ENCODE measurements at regions not wholly inside any gene's neighbourhood (a gene's known extent, or its start where the extent isn't known, plus 50 kb on each side); places are given as distances from the start of the nearest gene placed in this dataset.

DNA sequence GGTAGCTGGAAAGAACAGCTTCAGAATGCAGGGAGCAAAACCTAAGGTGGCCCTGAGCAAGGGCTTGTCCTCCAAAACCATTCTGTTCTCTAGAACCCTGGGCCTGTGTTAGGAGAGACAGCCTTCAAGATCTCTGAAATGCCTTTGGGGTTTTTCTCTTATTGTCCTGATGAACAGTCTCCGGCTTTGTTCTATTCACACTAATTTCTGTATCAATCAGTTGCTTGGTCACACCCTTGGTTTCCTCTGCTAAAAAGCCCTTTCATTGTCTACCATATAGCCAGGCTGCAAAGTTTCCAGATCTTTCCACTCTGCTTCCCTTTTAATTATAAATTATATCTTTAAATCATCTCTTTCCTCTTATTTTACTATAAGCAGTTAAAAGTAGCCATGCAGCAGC, 219.9 kb upstream of the ARID2 start:
- no CpG with 5 or more reads among the region's 1 CpG for WGBS (ENCODE audit: low lambda C conversion rate)
- no peaks in the 10 kb centered on the region for H3F3A ChIP-seq (replicated peaks; ENCODE audit: insufficient read depth)
- TF ChIP-seq EP300 (IDR thresholded peaks at IDR 0.05; ENCODE audit: borderline replicate concordance in 1 of 2, low read depth in 1 of 2, low read length in 1 of 2) = no peak
- TF ChIP-seq NRF1 (IDR thresholded peaks at IDR 0.05; ENCODE audit: low read depth, low read length) = no peak
- TF ChIP-seq, protein P1, sequence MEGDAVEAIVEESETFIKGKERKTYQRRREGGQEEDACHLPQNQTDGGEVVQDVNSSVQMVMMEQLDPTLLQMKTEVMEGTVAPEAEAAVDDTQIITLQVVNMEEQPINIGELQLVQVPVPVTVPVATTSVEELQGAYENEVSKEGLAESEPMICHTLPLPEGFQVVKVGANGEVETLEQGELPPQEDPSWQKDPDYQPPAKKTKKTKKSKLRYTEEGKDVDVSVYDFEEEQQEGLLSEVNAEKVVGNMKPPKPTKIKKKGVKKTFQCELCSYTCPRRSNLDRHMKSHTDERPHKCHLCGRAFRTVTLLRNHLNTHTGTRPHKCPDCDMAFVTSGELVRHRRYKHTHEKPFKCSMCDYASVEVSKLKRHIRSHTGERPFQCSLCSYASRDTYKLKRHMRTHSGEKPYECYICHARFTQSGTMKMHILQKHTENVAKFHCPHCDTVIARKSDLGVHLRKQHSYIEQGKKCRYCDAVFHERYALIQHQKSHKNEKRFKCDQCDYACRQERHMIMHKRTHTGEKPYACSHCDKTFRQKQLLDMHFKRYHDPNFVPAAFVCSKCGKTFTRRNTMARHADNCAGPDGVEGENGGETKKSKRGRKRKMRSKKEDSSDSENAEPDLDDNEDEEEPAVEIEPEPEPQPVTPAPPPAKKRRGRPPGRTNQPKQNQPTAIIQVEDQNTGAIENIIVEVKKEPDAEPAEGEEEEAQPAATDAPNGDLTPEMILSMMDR (IDR thresholded peaks at IDR 0.05) = no peak
- H3K27ac ChIP-seq (ENCODE audit: low read depth in 2 of 2, low read length in 1 of 2) = no peak overlapping the region
- no peaks in the 10 kb centered on the region for H3K27me3 ChIP-seq (ENCODE audit: insufficient read depth)
- H4K20me1 ChIP-seq (ENCODE audit: insufficient read depth) = no peaks in the 10 kb centered on the region
- no peaks in the 10 kb centered on the region for H3K4me1 ChIP-seq (ENCODE audit: control insufficient read depth in 1 of 2, insufficient read depth in 2 of 2, low read depth in 1 of 2, low read length in 1 of 2)
- POLR2A ChIA-PET = no interaction called here
- H2AFZ ChIP-seq (ENCODE audit: low read depth) = no peak overlapping the region
- CTCF ChIA-PET = interaction anchor here (1.0 kb wide), 1 partner anchor 9 kb away, joined by 3 read pairs; no protein-coding TSS in a partner anchor
- DNase-seq = no peak
- no peak overlapping the region for H3K4me3 ChIP-seq (ENCODE audit: low read depth in 2 of 2, low read length in 1 of 2)
- no peaks in the 10 kb centered on the region for H3K36me3 ChIP-seq (replicated peaks in 1 of 2; ENCODE audit: control insufficient read depth in 1 of 2, insufficient read depth in 2 of 2, low read length in 1 of 2)
- H3K4me2 ChIP-seq = no peak overlapping the region
- no peak overlapping the region for H3K9ac ChIP-seq
- no peaks in the 10 kb centered on the region for H3K79me2 ChIP-seq (ENCODE audit: insufficient read depth)
- no peaks in the 10 kb centered on the region for H3K9me2 ChIP-seq
- no peaks in the 10 kb centered on the region for H3K9me3 ChIP-seq

DNA sequence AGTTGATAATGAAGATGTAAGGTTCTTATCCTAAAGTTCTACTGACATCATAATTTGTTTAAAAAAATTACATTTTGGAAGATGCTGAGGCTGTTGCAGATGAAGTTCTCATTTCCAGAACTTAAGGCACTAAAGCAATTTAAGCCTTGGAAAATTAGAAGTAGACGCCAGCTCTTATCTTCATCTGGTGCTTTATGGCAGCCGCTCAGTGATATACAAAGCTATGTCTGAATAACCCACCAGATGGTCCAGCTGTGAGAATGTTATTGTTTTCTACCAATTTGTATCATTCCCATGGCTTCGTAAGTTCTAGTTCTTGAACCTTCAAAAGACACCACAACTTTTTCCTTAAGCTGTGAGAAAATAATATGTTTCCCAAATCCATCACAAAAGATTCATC, 212.1 kb upstream of the ARID2 start:
- H3K27ac ChIP-seq (ENCODE audit: low read depth in 2 of 2, low read length in 1 of 2) = peak overlapping the region in 1 of 2 experiments; percentile 35; a peak in 1 of 4 replicates
- H3K27me3 ChIP-seq (ENCODE audit: insufficient read depth) = no peaks in the 10 kb centered on the region
- no peaks in the 10 kb centered on the region for H3K36me3 ChIP-seq (replicated peaks in 1 of 2; ENCODE audit: control insufficient read depth in 1 of 2, insufficient read depth in 2 of 2, low read length in 1 of 2)
- H3F3A ChIP-seq (replicated peaks; ENCODE audit: insufficient read depth) = no peaks in the 10 kb centered on the region
- H3K4me2 ChIP-seq = no peak overlapping the region
- H3K9ac ChIP-seq = no peak overlapping the region
- POLR2A ChIA-PET = no interaction called here
- TF ChIP-seq ELF1 (IDR thresholded peaks at IDR 0.05) = no peak
- peak in 1 of 2 experiments; percentile 46; a peak in 2 of 4 replicates for TF ChIP-seq EP300 (IDR thresholded peaks at IDR 0.05; ENCODE audit: borderline replicate concordance in 1 of 2, low read depth in 1 of 2, low read length in 1 of 2)
- TF ChIP-seq FOSL2 (IDR thresholded peaks at IDR 0.05; ENCODE audit: borderline replicate concordance, low read depth) = no peak
- TF ChIP-seq, protein P2, sequence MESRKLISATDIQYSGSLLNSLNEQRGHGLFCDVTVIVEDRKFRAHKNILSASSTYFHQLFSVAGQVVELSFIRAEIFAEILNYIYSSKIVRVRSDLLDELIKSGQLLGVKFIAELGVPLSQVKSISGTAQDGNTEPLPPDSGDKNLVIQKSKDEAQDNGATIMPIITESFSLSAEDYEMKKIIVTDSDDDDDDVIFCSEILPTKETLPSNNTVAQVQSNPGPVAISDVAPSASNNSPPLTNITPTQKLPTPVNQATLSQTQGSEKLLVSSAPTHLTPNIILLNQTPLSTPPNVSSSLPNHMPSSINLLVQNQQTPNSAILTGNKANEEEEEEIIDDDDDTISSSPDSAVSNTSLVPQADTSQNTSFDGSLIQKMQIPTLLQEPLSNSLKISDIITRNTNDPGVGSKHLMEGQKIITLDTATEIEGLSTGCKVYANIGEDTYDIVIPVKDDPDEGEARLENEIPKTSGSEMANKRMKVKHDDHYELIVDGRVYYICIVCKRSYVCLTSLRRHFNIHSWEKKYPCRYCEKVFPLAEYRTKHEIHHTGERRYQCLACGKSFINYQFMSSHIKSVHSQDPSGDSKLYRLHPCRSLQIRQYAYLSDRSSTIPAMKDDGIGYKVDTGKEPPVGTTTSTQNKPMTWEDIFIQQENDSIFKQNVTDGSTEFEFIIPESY (IDR thresholded peaks at IDR 0.05; ENCODE audit: borderline replicate concordance, low read depth) = no peak
- no peak for TF ChIP-seq FOXJ3 (CRISPR knock-in tag; IDR thresholded peaks at IDR 0.05)
- peak; percentile 76 for TF ChIP-seq RCOR1 (IDR thresholded peaks at IDR 0.05; ENCODE audit: low read length)
- peak; percentile 56; the same call in 1 of the 2 replicates for TF ChIP-seq GATA2 (CRISPR knock-in tag; IDR thresholded peaks at IDR 0.05)
- H4K20me1 ChIP-seq (ENCODE audit: insufficient read depth) = no peaks in the 10 kb centered on the region
- H3K9me2 ChIP-seq = no peaks in the 10 kb centered on the region
- peak; percentile 44 for DNase-seq
- no peak overlapping the region for H2AFZ ChIP-seq (ENCODE audit: low read depth)
- H3K4me1 ChIP-seq (ENCODE audit: control insufficient read depth in 1 of 2, insufficient read depth in 2 of 2, low read depth in 1 of 2, low read length in 1 of 2) = peaks cover 0 to 3% of the 10 kb centered on the region in 2 experiments; a peak in 2 of 4 replicates
- no peak overlapping the region for H3K4me3 ChIP-seq (ENCODE audit: low read depth in 2 of 2, low read length in 1 of 2)
- 64% methylated on average over 3 of the region's 3 CpGs for WGBS (ENCODE audit: low lambda C conversion rate)
- H3K9me3 ChIP-seq = no peaks in the 10 kb centered on the region
- CTCF ChIA-PET = interaction anchor here (1.1 to 1.2 kb wide), 2 partner anchors 36 to 52 kb away, joined by 4 read pairs; no protein-coding TSS in a partner anchor
- H3K79me2 ChIP-seq (ENCODE audit: insufficient read depth) = no peaks in the 10 kb centered on the region

Data from SK-N-SH (cell line).